Activated CD8-positive, alpha-beta memory T cell treated with anti-CD3 and anti-CD28 coated beads for 24 hours (primary cell): ENCODE measurements at regions not wholly inside any gene's neighbourhood (a gene's known extent, or its start where the extent isn't known, plus 50 kb on each side); places are given as distances from the start of the nearest gene placed in this dataset.

ENCODE experiments used
- DNase-seq: peaks from one replicate; pipeline ENCODE4 v3.0.0-alpha.2; 2020

DNA sequence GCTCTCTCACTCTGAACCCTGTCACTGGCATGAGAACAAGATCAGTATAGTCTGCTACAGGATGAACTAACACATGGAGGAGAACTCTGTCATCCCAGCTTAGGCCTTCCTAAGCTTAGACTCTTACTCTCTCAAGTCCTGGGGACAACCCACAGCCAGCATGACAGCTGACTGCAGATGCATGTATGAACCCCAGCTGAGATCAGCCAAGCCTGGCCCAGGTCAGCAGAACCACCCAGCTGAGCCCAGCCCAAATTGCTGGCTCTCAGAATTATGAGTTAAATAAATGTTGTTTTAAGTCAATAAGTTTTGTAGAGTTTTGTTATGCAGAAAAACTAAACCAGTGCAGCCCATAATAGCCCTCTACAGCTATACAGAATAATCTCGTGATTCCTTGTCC, 287.3 kb downstream of the TNS1 start:
- DNase-seq: no peak

DNA sequence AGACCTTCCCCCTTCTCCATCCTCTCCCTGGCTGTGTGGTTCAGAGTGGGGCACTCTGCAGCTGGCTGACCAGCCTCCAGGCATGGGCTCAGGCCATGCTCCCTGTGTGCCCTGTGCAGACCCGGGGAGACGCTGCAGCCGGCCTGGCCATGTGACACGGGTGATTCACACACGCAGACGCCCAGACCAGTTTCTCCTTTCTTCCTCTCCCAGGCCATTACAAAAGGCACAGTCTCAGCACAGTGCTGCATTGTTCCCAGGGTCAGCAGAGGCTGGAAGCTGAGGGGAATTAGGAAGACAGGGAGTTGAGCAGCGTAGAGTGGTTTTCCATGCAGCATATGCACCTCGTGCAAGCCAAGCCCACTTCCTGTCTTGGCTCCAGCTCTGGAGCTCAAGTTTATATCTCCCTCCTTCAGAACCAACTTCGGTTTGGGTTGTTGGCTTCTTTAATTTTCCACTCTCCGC, 288.5 kb downstream of the TNS1 start:
- no peak for DNase-seq

GRCh38 chr2:217713395-217714286, 289.2 kb downstream of the TNS1 start:
- DNase-seq: peak; percentile 92

DNA sequence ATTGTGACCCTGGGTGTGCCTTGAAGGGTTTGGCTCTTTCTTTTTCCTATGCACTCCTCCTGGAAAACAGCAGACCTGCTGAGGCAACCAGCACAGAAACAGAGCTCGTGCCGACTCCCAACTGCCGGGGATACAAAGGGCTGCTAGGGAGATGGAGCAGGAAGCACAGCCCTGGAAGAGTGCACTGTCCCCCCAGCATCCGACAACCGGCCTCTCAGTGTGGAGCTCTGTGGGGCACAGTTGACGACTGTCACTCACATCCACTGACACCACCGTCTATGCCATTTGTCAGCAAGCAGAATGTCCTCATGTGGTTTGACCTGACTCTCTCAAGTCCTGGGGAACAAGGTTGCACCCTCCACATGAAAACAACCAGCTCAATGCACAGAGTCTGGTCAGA, 290.4 kb downstream of the TNS1 start:
- DNase-seq: no peak

GRCh38 chr2:217711188-217711587, 291.6 kb downstream of the TNS1 start:
- no peak for DNase-seq

DNA sequence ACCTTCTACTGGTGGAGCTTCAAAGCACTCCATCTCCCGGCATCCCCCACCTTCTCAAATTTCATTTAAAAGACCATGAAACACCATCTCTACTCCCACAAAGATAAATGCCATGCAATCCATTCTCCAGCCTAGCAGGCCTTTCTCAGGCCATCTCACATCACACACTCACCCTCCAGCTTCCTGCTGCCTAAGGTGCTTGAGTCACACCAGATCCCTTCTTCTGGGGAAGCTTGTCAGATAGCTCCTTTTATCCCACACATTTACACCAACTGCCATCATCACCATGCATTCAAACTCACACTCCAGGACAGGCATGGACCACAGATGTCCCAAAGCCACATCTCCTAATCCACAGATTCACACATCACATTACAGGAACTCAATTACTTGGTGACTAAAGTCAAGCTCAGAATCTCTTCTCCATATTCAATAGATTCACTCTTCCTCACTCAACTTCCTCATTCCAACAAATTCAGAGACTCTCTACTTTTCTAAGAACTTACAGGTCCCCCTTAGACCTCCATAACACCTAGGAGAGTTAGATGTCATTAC, 292.5 kb downstream of the TNS1 start:
- no peak for DNase-seq

- no peak for DNase-seq
Measured at GRCh38 chr2:217709478-217710210, 293.2 kb downstream of the TNS1 start.

- no peak for DNase-seq
Measured at GRCh38 chr2:217707131-217707611, 295.6 kb downstream of the TNS1 start.

GRCh38 chr2:217706513-217706912, 296.3 kb downstream of the TNS1 start:
- DNase-seq: no peak

DNA sequence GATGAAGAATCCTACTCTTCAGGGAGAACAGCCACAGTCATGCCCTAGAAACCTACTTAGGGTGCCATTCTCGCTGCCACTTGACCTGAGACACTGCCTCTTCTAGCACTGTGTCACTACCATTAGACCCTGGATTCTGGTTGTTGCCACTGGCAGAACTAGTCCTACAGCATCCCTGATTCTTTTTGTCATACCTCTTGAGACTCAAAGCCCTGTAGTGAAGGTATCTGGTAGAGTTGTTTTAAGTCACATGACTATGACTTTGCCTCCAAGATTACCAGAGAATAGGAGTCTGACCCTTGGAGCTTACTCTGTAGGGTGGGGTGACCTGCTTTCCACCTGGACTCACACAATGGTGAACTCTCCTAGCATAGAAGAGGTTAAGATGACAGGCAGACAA, 296.7 kb downstream of the TNS1 start:
- DNase-seq: no peak

DNA sequence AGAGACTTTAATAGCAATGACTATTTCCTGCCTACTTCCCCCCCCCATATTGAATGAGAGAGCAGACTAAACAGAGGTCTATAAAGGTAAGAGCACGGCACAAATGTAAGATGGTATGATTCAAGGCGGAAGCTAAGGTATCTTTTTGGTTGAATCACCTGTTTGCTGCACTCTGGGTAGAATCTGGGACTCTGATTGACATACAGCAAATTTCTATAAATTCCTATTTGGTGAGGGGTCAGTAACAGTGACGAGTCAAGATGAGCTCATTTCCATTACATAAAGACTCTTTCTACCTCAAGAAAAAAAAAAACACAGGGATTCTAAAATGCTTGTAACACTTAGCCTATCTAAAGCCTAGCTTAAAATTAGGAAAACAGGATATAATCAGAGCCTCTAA, 297.3 kb downstream of the TNS1 start:
- no peak for DNase-seq

DNA sequence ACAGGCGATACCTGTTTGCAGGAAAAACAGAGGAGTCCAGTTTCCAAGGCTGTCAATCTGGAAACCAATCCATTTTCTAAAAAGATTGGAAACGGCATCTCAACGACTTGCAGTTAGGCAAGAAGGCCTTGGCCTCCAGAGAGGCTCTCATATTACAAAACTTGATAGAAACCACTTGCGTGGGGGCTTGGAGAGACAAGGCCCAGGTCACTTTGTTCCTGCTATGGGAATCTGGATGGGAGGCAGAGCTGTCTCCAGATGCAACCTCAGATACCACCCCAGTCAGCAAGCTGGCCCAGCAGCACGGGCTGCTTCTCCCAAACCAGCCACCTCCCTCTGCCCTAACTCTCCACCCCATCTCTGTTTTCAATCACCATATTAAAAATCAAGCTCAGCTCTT, 298.8 kb downstream of the TNS1 start:
- no peak for DNase-seq

GRCh38 chr2:217703102-217703501, 299.7 kb downstream of the TNS1 start:
- no peak for DNase-seq

DNA sequence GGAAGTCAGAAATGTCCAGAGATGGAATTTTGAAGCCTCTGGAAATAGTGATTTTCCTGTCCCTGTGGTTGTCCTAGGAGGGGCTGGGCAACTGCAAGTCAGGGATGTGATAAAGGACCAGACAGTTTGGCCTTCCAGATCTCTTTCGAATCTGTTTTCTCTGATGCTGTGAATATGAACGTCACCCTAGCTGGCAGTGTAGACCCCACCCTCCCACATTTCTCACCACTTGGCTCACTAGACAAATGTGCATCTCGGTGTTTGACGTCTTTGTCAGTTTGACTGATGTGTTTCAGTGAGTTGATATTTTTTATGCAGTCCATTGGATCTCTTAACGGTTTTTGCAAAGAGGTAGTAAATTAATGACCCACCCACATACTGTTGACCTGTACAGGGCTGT, 301.2 kb downstream of the TNS1 start:
- no peak for DNase-seq

DNA sequence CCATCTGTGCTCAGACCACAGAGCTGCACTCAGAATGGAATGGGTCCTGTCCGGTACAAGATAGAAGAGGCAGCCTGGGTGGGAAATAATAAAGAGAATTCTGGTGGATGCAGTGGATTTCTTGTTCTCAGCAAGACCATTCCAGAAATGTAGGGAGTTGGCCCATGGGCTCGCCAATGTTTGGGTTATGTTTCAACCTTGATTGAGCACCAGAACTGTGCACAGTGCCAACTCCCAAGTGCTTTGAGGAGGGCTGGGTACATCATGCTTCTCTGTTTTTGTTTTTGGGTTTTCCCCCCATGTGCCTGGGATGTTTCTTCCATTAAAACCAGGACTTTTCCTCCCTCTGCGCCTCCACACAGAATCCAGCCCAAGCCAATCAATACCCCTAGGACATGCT, 304.1 kb downstream of the TNS1 start:
- DNase-seq: no peak

GRCh38 chr2:217695033-217695520, 307.7 kb downstream of the TNS1 start:
- no peak for DNase-seq

- no peak for DNase-seq
Measured at GRCh38 chr2:217694291-217694690, 308.5 kb downstream of the TNS1 start.

DNA sequence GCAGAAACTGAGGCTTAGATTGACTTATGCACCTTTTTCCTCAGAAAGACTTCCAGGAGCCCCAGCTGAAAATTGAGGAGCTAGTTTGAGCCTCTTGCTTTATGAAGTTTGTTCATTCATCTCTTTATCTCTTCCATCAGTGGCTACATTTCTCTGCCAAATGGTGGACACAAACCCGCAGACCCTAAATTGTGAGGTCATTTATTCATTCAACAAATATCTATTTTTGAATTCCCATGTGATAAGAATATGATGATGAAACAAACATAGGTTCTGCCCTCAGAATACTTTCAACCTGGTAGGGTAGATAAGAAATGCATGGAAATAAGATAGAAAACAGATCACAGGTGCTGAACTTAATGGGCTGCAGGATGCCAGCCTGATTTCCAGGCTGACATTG, 309.4 kb downstream of the TNS1 start:
- no peak for DNase-seq

- DNase-seq: no peak
Measured at GRCh38 chr2:217691920-217692666, 310.7 kb downstream of the TNS1 start.

DNA sequence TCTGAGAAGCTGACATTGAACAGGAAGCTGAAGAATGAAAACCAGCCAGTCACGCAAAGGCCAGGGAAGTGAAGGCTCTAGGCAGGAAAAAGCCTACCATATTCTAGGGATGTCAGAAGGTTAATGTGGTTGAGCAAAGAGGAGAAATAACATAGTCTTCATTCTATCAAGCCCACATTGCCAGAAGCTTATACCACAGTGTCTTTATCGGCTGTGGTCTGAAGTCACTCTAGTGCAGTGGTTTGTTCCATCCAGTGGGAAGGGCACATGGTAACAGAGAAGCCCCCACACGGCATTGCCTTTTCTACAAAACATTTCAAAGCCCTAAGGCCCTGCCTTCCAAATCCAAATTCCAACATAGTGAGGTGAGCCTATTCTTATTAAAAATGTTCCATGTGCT, 311.3 kb downstream of the TNS1 start:
- no peak for DNase-seq

- no peak for DNase-seq
Measured at GRCh38 chr2:217689053-217689452, 313.7 kb downstream of the TNS1 start.

DNA sequence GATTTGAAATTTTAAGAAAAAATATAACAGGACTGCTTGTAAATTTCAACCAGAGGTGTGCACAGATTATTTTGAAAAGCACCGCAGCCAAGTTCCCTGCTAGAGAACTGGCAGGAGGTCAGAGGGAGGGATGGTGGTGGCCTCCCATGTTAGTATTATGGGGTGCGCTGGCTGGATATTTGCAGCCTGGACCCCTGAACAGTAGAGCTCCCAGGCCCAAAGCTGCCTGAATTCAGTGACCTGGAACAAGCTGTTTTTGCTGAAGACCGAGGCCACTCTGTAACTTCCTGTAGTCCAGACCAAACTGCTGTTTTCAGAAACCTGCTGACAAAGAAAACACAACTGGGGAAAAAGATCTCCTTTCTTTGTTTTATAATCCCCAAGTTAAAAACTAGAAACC, 314.3 kb downstream of the TNS1 start:
- DNase-seq: no peak

GRCh38 chr2:217687771-217688170, 315.0 kb downstream of the TNS1 start:
- DNase-seq: no peak
